HG03342 (cell line): ENCODE measurements at regions not wholly inside any gene's neighbourhood (a gene's known extent, or its start where the extent isn't known, plus 50 kb on each side); places are given as distances from the start of the nearest gene placed in this dataset.
"Not testable (repeated sequence)": the region's sequence is repeated elsewhere in the genome, so short reads cannot be mapped to it uniquely, and the experiment has no call there.

Source experiments
- ATAC-seq: cut with Tn5 transposase; IDR thresholded peaks from one replicate; pipeline ENCODE4 v1.9.1; 2021; ENCODE audit warnings: mild to moderate bottlenecking, moderate library complexity; ENCODE audit not compliant: unreplicated experiment

DNA sequence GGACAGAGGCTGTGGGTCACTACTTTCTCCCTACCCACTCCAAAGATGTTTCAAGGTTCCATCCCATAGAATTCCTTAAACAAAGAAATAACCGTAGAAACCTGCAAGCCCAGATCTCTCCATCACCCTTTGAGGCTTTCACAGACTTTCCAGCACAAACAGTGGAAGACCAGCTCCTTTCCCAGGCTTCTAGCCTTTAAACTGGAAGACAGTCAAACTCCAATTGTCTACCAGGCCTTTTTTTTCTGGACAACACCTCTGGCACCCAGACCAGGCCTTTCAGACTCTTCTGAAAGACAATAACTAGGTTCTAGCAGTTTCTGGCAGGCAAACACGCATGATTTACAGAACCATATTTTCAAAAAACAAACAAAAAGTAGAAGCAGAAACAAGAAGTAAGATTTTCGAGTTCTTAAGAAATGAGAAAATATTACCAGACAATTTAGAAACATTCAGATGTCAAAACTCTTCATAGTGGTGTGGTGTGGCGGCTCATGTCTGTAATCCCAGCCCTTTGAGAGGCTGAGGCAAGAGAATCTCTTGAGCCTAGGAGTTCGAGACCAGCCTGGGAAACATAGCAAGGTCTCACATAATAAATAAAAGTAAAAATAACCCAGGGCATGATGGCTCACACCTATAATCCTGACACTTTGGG lies 73.0 kb upstream of the EPCAM start:
- no peak for ATAC-seq

DNA sequence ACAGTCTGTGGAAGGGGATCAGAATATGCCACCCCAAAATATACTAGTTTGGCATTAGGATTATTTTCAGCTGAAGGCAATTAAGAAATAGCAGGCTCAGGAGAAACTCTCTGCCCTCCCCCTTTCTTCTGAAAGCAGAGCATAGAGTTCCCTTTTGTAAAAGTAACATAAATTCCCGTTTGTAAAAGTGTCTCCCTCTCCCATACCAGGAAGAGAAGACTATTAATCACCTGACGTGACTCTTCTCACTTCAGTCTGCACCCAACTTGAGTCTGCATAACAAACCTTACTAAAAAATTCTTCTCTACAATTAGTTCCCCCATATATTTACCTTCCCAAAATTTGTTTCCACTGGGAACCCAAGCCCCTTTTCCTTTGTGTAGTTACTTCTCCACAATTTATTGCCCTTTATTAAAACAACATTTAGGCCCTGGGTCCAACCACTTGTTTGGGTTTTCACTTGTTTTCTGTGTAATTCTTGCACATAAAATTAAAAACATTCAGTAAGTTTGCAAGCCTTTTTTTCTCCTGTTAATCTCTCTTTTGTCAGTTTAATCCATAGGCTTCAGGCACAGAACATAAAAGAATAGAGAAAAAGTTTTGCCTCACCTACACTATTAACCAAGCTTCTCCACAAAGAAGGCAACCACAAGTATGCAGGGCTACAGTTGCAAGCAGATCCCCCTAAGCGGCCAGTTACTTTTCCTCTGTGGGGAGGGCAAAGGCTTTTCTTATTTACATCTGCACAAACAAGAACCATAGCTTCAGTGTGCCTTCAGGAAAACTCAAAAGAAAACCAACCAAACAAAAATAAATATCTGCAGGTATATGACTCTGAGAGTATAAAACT lies 73.8 kb upstream of the EPCAM start:
- ATAC-seq: no peak

DNA sequence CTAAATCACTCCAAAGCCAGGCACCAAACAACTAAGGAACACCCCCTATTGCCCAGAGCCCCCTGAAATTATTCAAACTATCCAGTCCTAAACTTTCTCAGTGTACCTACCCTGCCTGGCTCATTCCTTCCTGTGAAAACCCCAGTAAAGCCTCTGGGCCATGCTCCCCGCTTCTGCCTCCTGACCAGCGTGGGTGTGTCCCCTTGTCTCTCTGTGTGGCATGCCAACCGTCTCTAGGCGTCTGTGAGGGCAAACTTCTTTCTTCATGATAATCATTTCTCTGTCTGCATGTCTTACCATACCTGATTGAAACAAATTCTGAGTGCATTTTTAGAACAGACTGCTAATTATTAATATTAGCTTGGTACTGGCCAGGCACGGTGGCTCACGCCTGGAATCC lies 75.1 kb upstream of the EPCAM start:
- no peak for ATAC-seq

DNA sequence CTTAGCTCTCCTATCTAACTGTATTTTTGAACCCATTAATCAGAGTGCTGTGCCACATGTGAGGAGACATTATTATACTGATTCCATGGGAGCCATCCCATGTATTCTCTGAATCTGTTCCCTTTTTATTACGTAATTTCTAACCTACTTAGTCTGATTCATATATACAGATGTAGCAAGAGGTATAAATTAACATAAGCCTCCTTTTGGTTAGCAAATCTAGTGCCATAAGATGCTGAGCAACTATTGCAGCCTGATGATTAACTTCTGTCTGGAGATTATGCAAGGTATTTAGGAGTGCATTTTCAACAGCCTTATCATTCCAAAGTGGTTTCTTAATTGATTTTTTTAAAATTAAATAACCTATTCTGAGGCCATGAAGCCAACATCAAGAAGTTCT lies 80.2 kb upstream of the EPCAM start:
- no peak for ATAC-seq

DNA sequence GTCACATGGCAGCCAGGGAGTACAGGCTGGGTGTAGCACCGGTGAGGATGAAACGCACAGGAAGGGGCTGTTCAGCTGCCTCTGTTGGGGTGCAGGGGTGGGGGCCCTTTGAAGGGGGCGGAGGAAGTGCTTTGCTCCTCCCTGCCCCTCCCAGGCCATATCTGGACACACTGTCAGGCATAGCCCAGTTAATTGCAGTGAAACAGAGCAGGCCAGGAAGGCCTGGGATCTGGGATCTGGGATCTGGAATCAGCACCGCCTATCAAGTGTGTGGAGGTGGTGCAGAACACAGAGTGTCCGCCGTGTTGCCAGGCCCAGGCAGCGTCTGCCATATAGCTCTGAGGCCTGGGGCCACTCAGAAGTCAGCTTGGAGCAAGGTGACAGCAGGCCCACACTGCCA lies 85.5 kb upstream of the EPCAM start:
- ATAC-seq: no peak

DNA sequence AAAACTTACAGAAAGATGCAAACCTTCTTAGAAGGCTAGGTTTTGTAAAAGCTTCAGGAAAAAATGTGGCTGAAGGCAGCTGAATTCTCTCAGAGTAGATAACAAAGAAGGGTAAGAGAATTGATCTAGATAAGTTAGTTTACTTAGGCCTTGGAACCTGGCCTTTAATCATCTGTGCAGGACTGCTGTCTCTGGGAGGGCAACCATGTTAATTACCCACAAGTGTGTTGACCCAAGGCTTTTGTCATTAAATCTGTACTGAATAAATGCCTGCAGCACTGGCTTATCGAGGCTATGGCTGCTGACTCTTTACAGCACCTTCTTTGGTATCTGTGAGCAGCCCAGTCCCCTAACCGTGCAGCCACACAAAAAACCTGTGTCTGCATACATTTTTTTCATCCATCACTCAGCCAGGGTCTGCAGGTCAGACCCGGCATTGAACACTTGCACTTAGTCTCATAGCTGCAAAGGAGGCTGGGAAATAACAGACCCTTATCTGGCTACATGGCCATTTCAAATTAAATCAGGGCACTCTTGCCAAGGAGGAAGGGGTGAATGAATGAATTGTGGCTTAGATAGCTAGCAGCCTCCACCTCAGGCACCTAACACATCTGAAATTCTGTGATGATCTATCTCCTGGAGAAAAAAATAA lies 86.4 kb upstream of the EPCAM start:
- no peak for ATAC-seq

DNA sequence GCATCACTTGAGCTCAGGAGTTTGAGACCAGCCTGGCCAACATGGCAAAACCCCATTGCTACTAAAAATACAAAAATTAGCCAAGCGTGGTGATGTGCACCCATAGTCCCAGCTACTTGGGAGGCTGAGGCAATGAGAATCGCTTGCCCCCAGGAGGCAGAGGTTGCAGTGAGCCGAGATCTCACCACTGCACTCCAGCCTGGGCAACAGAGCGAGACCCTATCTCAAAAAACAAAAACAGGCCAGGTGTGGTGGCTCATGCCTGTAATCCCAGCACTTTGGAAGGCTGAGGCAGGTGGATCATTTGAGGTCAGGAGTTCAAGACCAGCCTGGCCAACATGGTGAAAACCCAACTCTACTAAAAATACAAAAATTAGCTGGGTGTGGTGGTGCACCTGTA lies 89.6 kb upstream of the EPCAM start:
- ATAC-seq: not testable (repeated sequence)

DNA sequence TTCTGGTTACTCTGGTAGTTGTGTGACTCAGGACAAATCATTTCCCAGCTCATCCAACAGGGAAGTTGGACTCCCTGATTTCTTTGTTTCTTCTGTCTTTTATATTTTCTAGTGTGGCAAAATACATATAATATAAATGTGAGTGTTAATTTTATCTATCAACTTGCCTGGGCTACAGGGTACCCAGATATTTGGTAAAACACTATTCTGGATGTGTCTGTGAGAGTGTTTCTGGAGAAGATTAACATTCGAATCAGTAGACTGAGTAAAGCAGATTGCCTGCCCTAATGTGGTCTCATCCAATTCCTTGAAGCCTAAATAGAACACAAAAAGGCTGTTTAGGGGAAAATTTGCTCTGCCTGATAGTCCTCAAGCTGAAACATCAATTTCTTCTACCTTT lies 91.1 kb upstream of the EPCAM start:
- no peak for ATAC-seq

DNA sequence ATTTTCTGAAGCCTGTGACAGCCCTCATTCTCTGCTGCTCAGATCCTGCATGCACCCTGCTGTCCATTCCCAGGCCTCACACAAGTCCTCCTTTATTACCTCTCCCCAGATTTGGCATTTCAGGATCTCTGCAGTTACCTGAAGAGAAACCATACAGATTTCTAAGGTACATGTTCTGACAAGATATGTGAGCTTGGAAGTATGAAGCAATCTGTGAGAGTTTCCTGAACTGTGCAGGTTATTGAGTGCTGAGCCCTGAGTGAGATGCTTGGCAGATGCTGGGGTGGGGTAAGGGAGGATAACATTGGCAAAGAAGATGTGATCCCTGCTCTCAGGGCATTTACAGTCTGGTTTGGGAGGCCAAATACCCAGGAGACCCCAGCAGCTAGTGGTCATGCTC lies 91.9 kb upstream of the EPCAM start:
- no peak for ATAC-seq

DNA sequence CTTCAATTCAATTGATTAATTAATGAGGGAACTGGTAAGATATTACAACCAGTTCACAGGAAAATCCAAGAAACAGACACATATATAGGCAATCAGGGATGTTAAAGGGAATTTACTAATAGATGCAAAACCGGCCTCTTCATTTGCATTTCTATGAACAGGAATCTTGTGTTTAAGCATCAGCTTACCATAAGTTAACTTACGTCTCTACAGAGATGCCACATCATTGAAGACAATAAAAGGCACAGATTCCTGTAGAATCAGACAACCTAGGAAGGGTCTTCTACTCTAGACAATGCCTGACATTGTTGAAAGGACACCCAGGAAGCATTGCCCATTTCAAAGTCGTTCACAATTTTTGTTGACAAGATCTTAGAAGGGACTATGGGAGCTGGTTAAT lies 93.0 kb upstream of the EPCAM start:
- no peak for ATAC-seq

DNA sequence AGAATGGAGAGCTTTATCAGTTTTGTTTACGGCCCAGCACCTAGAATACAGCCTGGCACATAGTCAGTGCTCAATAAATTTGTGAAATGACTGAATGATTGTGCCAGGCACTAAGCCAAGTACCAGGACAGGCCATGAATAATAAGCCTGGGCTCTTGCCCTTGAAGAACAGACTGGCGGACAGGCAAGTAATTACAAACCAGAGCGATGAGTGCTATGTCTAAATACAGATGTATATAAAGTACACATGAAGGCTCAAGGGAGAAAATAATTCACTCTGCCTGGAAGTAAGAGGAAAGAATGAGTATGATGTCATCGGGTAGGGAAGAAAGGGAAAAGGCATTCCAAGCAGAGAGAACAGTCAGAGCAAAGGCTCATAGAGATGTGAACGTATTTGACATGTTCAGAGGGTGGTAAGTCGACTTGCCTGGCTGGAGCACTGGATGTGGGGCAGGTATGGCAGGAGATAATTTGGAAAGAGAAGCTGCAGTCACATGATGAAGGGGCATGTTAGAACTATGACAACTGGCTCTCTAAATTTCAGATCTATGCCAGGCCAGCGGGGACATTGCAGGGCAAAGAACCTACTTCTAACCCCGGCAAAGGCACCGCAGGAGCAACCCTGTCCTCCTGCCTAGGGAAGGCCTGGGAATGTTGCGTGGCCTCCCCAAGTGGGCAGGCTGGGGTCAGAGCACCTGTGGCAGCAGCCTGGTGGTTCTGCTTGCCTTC lies 94.9 kb upstream of the EPCAM start:
- no peak for ATAC-seq

DNA sequence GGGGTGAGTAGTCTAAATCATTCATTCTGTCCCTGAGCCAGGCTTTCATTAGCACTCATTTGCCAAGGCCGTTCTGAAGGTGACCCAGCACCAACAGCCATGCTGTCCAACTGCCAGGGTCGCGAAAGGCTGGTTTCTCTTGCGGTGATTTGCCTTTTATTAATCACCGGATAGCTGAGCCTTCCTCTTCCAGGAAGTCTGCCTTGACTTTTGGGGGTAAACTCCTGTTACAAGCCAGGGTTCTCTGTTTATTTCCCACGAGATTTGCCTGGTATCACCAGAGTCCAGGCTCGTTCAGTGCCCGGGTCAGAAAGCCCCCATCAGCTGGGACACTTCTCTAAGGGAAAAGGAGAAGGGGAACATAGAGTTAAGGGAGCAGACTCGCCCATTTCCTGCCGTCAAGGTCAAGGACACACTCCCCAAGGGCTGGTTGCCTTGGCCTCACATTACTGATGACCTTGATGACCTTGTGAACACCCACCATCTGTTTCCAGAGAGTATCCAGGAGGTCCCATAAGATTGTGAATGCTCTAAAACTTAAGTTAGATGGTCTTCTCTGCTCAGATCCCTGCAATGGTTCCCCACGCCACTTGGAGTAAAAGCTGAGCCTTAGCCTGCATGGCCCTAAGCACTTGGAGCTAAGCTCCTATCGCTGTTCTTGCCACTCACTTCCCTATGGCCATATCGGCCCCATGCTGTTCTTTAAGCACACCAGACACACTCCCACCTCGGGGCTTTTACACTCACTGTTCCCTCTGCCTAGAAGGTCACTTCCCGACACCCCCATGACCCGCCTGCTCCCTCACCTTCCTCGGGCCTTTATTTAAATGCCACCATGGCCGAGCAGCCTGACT lies 96.0 kb upstream of the EPCAM start:
- no peak for ATAC-seq

DNA sequence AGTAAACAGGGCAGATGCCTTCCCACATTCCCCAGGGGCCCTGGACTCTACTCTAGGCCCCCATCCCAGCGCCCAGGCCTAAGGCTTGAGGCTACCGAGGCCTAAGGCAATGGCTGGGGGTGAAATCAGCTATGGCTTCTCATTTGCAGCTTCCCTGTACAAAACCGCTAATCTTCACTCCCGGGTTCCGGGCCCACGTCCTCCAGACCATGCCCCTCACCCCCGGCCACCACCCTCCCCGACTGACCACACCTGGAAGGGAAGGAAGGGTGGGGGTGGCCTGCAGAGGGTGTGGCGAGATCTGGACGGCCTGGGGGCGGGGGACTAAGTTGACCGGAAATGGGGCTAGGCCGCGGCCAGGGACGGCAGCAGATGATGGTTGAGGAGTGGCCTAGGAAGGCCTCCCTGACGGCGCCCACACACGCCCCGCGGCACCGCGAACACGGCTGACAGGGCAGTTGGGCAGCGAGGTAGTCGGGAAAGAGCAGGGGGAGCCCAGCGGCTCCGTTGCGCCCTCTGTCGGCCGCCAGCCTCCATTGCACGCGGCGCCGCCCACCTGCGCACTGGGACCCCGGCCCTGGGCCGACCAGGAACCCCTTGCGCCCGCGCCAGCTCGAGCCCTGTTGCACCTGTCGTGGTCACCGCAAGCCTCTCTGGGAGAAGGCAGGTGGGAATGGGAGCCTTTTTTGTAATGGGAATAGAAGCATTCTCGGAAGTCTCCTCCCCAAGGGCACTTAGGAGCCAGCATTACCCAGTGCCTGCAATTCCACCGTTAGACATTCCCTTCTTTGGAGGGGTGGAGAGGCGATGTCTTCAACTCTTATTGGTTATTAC lies 95.9 kb upstream of the CALM2 start:
- peak; percentile 70 for ATAC-seq

DNA sequence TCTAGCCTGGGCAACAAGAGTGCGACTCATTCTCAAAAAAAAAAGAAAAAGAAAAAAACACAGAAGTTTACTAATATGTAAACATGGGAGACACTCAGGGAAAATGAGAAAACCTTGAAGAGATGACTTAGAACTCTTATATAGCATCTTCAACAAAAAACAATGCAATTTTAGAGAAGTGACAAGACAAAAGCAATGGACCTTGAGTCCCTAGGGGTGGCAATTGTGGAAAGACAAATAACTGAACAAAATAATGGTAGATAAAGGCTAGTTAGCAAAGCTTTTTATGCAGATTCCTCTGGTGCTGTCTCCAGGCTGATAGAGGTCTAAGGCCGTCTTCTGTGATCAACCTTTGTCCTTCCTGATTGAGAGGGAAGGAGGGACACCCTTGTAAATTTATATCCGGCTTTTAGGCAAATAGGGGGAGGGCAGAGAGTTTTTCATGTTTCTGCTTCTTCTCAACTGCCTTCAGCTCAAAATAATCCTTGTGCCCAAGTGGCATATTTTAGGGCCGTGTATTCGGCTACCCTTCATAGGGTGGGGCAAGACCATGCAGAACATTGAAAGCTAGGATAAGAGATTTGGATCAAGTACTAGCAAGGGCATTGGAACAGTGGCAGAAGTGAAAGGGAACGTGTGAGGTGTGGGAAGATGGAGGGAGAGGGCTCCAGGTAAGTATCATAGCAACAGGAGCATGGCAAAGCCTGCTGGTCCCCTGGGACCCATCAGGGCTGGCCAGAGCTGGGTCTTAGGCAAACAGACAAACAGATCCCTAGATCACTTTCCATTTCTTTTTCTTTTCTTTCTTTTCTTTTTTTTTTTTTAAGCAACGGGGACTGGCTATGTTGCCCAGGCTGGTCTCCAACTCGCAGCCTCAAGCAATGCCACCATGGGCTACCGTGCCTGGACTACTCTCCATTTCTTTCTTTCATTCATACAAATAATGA lies 95.0 kb upstream of the CALM2 start:
- ATAC-seq: peak; percentile 5

DNA sequence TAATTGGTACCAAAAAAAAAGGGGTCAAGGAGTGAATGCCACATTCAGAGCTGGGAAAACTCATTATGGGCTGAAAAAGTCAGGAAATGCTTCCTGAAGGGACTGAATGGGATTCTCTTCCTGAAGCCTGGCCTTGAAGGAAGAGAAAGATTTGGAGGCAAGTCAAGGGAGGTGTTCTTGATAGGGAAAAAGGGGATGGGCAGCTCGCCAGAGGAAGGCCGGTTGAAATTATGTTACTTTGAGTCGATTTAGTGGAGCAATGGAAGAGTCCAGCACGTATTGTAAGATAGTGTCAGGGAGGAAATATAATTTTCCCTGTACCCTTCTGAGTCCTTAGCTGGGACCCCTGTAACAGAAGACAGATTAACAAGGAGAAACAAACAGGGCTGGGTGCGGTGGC lies 94.1 kb upstream of the CALM2 start:
- no peak for ATAC-seq

DNA sequence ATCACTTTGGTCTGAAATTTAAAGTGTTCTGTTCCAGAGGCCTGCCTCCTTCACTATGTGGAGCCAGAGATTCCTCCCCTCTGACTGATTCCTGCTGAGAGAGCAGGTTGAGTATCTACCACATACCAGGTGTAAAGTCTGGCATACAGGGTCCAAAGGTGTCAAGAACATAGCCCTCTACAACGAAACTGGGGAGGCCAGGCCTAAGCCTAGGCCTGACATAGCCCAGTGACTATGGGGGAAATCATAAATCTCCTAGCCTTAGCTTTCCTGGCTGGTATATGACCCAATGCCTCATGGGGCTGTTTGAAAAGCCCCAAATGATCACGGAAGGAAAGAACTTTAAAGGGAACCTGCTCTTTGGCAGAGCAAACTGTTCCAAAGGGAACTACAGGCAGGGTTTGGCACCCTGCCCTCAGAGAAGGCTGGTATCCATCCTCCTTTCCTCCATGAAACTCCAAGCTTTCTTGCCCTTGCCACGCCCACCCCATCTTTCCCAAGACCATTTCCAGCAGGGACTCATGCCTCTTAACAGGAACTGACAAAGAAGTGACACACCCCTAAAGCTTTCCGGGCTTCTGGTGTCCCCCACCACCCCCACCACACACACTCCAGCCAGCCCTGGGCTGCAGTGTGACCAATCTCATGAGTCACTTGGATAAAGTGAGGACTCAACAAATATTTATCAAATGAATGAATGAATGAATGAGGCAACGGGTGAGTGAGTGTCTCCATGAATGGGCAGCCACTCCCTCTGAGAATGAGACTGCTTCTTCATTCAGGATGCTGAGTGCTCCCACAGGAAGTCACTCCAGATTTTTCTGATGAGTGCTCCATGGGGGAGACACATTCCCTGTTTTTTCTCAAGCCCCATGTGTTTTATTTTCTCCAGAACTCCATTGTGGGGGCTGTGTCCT lies 93.3 kb upstream of the CALM2 start:
- ATAC-seq: no peak

DNA sequence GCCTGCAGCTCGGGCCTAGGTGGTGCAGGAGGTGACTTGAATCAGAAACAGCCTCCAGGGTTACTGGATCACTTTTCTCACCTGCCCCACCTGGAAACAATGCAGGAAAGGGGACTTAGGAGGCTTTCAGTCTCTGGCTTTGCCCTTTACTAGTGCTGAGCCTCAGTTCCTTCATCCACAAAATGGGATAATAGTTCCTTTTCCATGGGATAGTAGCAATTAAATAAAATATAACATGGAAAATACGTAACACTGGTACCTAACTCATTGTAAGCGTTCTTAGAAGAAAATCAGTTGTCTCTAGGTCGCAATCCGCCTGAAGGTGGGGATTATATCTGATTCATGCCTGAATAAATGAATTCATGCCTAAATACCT lies 91.4 kb upstream of the CALM2 start:
- no peak for ATAC-seq
